Neural cell (in vitro differentiated cells): ENCODE measurements at regions not wholly inside any gene's neighbourhood (a gene's known extent, or its start where the extent isn't known, plus 50 kb on each side); places are given as distances from the start of the nearest gene placed in this dataset.

Source experiments
- H2AFZ ChIP-seq: fragments of 200-600, 300-800 bp; sonication (generic), shearing (Covaris generic); 2 replicates; pipeline ENCODE4 v1.6.0; 2014; ENCODE audit warnings: low read depth, mild to moderate bottlenecking, antibody characterized with exemption, low read length, moderate library complexity
- H3F3A ChIP-seq: fragments of 200-600 bp; shearing (Covaris generic); 2 replicates; pipeline ENCODE4 v1.6.1; 2016; ENCODE audit warnings: mild to moderate bottlenecking, moderate library complexity, mixed read lengths, antibody characterized with exemption, low read length; ENCODE audit not compliant: insufficient read depth, poor library complexity, severe bottlenecking
- H3K27ac ChIP-seq: fragments of 200-600, 300-800 bp; sonication (generic), shearing (Covaris generic); 2 replicates; pipeline ENCODE4 v1.5.1; 2014; ENCODE audit warnings: mild to moderate bottlenecking, low read length, moderate library complexity
- H3K27me3 ChIP-seq: fragments of 300-800, 200-600 bp; sonication (generic), shearing (Covaris generic); 2 replicates; pipeline ENCODE4 v1.6.0; 2014; ENCODE audit warnings: mild to moderate bottlenecking, low read depth, low read length, moderate library complexity; ENCODE audit not compliant: insufficient read depth
- H3K36me3 ChIP-seq: fragments of 300-800, 200-600 bp; sonication (generic), shearing (Covaris generic); 2 replicates; pipeline ENCODE4 v1.5.1; 2014; ENCODE audit warnings: mild to moderate bottlenecking, antibody characterized with exemption, low read length, moderate library complexity; ENCODE audit not compliant: insufficient read depth
- H3K4me2 ChIP-seq: fragments of 300-800, 200-600 bp; sonication (generic), shearing (Covaris generic); 2 replicates; pipeline ENCODE4 v1.6.0; 2014; ENCODE audit warnings: mild to moderate bottlenecking, low read length
- H3K4me3 ChIP-seq: fragments of 300-800, 200-600 bp; sonication (generic), shearing (Covaris generic); 2 replicates; pipeline ENCODE4 v1.5.1; 2014; ENCODE audit warnings: mild to moderate bottlenecking, low read length, moderate library complexity
- H3K79me2 ChIP-seq: fragments of 200-600 bp; shearing (Covaris generic); replicated peaks from 2 replicates; pipeline ENCODE4 v1.6.0; 2014; ENCODE audit warnings: mild to moderate bottlenecking, low read length, moderate library complexity; ENCODE audit not compliant: insufficient read depth
- H3K9ac ChIP-seq: fragments of 300-800, 200-600 bp; sonication (generic), shearing (Covaris generic); 2 replicates; pipeline ENCODE4 v1.6.1; 2016; ENCODE audit warnings: mild to moderate bottlenecking, low read length, mixed read lengths
- H3K9me2 ChIP-seq: fragments of 200-600 bp; shearing (Covaris generic); 2 replicates; pipeline ENCODE4 v1.6.1; 2016; ENCODE audit warnings: mild to moderate bottlenecking, low read length, mixed read lengths; ENCODE audit not compliant: insufficient read depth
- H3K9me3 ChIP-seq: fragments of 200-600, 300-800 bp; sonication (generic), shearing (Covaris generic); 2 replicates; pipeline ENCODE4 v1.6.1; 2016; ENCODE audit warnings: mild to moderate bottlenecking, mixed run types, low read length, moderate library complexity, mixed read lengths
- H4K20me1 ChIP-seq: fragments of 200-600 bp; shearing (Covaris generic); 2 replicates; pipeline ENCODE4 v1.6.1; 2016; ENCODE audit warnings: mild to moderate bottlenecking, mixed run types; ENCODE audit not compliant: insufficient read depth
- CTCF ChIP-seq: fragments of 450-650 bp; IDR thresholded peaks from 2 replicates; pipeline ENCODE4 v1.5.1; 2014; ENCODE audit warnings: antibody characterized with exemption, mild to moderate bottlenecking, moderate library complexity; ENCODE audit not compliant: poor library complexity, severe bottlenecking
- EP300 ChIP-seq: fragments of 450-650 bp; conservative IDR thresholded peaks from 2 replicates; pipeline ENCODE4 v1.6.1; 2014; ENCODE audit warnings: antibody characterized with exemption, mild to moderate bottlenecking, moderate library complexity; ENCODE audit not compliant: poor library complexity, severe bottlenecking
- EZH2 ChIP-seq: fragments of 200-600, 300-800 bp; shearing (Covaris generic), sonication (generic); IDR thresholded peaks from 2 replicates; pipeline ENCODE4 v1.6.1; 2014; ENCODE audit warnings: antibody characterized with exemption, low read length, borderline replicate concordance, mild to moderate bottlenecking; ENCODE audit not compliant: insufficient read depth, poor library complexity, severe bottlenecking
- MXI1 ChIP-seq: fragments of 450-650 bp; conservative IDR thresholded peaks from 2 replicates; pipeline ENCODE4 v1.6.1; 2014; ENCODE audit warnings: antibody characterized with exemption, mild to moderate bottlenecking; ENCODE audit not compliant: poor library complexity, severe bottlenecking
- POLR2AphosphoS5 ChIP-seq: IDR thresholded peaks from 2 replicates; pipeline ENCODE4 v1.6.1; 2012
- RAD21 ChIP-seq: fragments of 450-650 bp; conservative IDR thresholded peaks from 2 replicates; pipeline ENCODE4 v1.6.1; 2014; ENCODE audit warnings: antibody characterized with exemption, mild to moderate bottlenecking, moderate library complexity
- REST ChIP-seq: IDR thresholded peaks from 2 replicates; pipeline ENCODE4 v1.6.1; 2012; ENCODE audit warnings: borderline replicate concordance
- SMC3 ChIP-seq: fragments of 450-650 bp; conservative IDR thresholded peaks from 2 replicates; pipeline ENCODE4 v1.6.1; 2014; ENCODE audit warnings: antibody characterized with exemption, mild to moderate bottlenecking, moderate library complexity; ENCODE audit not compliant: poor library complexity
- TAF1 ChIP-seq: IDR thresholded peaks from 2 replicates; pipeline ENCODE4 v1.6.1; 2012; ENCODE audit warnings: low read depth

GRCh38 chr9:109593612-109594011, 95.5 kb upstream of the PTPN3 start:
- Histone ChIP-seq H4K20me1 (no peaks in the 10 kb centered on the region), H3K4me2 (no peak overlapping the region), H3K9me3 (peaks cover 9% of the 10 kb centered on the region), H3K9me2 (no peaks in the 10 kb centered on the region), H3K9ac (no peak overlapping the region), H3K27me3 (no peaks in the 10 kb centered on the region), H3F3A (no peaks in the 10 kb centered on the region), H3K36me3 (no peaks in the 10 kb centered on the region), H3K27ac (no peak overlapping the region), H2AFZ (no peak overlapping the region), H3K4me3 (no peak overlapping the region), H3K79me2 (no peaks in the 10 kb centered on the region)
- no peak for TF ChIP-seq REST
- TF ChIP-seq SMC3, result no peak
- no peak for TF ChIP-seq MXI1
- no peak for TF ChIP-seq EZH2
- TF ChIP-seq POLR2AphosphoS5, result no peak
- TF ChIP-seq EP300, result no peak
- TF ChIP-seq TAF1, result no peak
- TF ChIP-seq CTCF, result no peak
- TF ChIP-seq RAD21, result no peak

GRCh38 chr9:109597496-109597895, 99.4 kb upstream of the PTPN3 start:
- no peak overlapping the region for H3K9ac ChIP-seq
- H3K27me3 ChIP-seq, result no peaks in the 10 kb centered on the region
- no peaks in the 10 kb centered on the region for H4K20me1 ChIP-seq
- H3K9me3 ChIP-seq, result no peaks in the 10 kb centered on the region
- no peaks in the 10 kb centered on the region for H3K9me2 ChIP-seq
- H3K27ac ChIP-seq, result no peak overlapping the region
- no peaks in the 10 kb centered on the region for H3F3A ChIP-seq
- TF ChIP-seq RAD21 (no peak), MXI1 (no peak), REST (no peak), POLR2AphosphoS5 (no peak), TAF1 (no peak), CTCF (no peak), SMC3 (no peak), EZH2 (no peak)
- no peak overlapping the region for H2AFZ ChIP-seq
- no peaks in the 10 kb centered on the region for H3K79me2 ChIP-seq
- no peaks in the 10 kb centered on the region for H3K36me3 ChIP-seq
- H3K4me2 ChIP-seq, result no peak overlapping the region
- H3K4me3 ChIP-seq, result no peak overlapping the region
